Stimulated activated naive CD8-positive, alpha-beta T cell treated with anti-CD3 and anti-CD28 coated beads, Interleukin-15, amount 100 ng/mL, for 72 hours (primary cell): ENCODE measurements at regions not wholly inside any gene's neighbourhood (a gene's known extent, or its start where the extent isn't known, plus 50 kb on each side); places are given as distances from the start of the nearest gene placed in this dataset.

Experiments
- ATAC-seq: fragments of 150-1000 bp; cut with Tn5 transposase; 2 replicates; pipeline ENCODE4 v1.10.0; 2021; ENCODE audit warnings: mild to moderate bottlenecking, moderate library complexity
- DNase-seq, 2 donors: peaks; one replicate each; pipeline ENCODE4 v3.0.0; 2021 to 2022
- H3K27ac Mint-ChIP-seq, 2 donors: one replicate each; pipeline ENCODE4 v1.8.0; 2022; ENCODE audit warnings: mild to moderate bottlenecking in 2 of 2, mixed read lengths in 2 of 2, moderate library complexity in 2 of 2
- H3K27me3 Mint-ChIP-seq: one replicate; pipeline ENCODE4 v1.8.0; 2022; ENCODE audit warnings: mixed read lengths
- H3K4me1 Mint-ChIP-seq: one replicate; pipeline ENCODE4 v1.8.0; 2022; ENCODE audit warnings: mild to moderate bottlenecking, mixed read lengths
- H3K4me3 Mint-ChIP-seq, 2 donors: one replicate each; pipeline ENCODE4 v1.8.0; 2022; ENCODE audit warnings: mild to moderate bottlenecking in 2 of 2, mixed read lengths in 2 of 2, moderate library complexity in 1 of 2
- H3K9me3 Mint-ChIP-seq, 2 donors: one replicate each; pipeline ENCODE4 v1.8.0; 2022; ENCODE audit warnings: mixed read lengths in 2 of 2

- Mint-ChIP-seq H3K27me3 (no peaks in the 10 kb centered on the region), H3K4me3 (no peak overlapping the region), H3K9me3 (peaks cover 0 to 13% of the 10 kb centered on the region in 2 donors), H3K4me1 (no peaks in the 10 kb centered on the region), H3K27ac (no peak overlapping the region)
- DNase-seq = no peak
- no peak for ATAC-seq
Observed at GRCh38 chr10:81040031-81040430, 502.3 kb downstream of the SH2D4B start.

- Mint-ChIP-seq H3K27ac (no peak overlapping the region), H3K4me1 (no peaks in the 10 kb centered on the region), H3K27me3 (no peaks in the 10 kb centered on the region), H3K9me3 (peaks cover 0 to 4% of the 10 kb centered on the region in 2 donors), H3K4me3 (no peak overlapping the region)
- ATAC-seq (no peak), DNase-seq (no peak)
Observed at GRCh38 chr10:81040940-81041339, 503.2 kb downstream of the SH2D4B start.

- no peak overlapping the region for H3K27ac Mint-ChIP-seq
- no peak overlapping the region for H3K4me3 Mint-ChIP-seq
- no peaks in the 10 kb centered on the region for H3K9me3 Mint-ChIP-seq
- no peaks in the 10 kb centered on the region for H3K4me1 Mint-ChIP-seq
- ATAC-seq (no peak), DNase-seq (no peak)
- no peaks in the 10 kb centered on the region for H3K27me3 Mint-ChIP-seq
Observed at GRCh38 chr10:81042647-81043046, 504.9 kb downstream of the SH2D4B start.

DNA sequence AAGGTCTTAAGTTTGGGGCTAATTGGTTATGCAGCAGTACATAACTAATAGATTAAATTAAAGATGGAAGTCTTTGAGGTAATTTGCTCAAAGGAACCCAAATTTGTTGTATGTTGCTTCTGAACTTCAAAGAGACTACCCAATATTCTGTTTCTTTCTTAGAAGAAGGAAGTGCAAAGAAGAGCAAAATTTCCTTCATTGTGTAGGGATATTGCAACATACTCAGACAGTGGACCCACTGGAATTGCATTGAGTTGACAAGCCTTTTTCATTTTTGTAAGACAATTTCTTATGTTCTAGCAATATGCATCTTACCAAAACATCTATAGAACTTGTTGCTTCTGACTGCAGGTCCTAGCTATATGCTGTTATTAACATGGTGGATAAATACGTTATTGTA lies 527.8 kb downstream of the SH2D4B start:
- H3K4me3 Mint-ChIP-seq = no peak overlapping the region
- DNase-seq = no peak
- ATAC-seq = no peak
- no peak overlapping the region for H3K27ac Mint-ChIP-seq
- no peaks in the 10 kb centered on the region for H3K4me1 Mint-ChIP-seq
- no peaks in the 10 kb centered on the region for H3K9me3 Mint-ChIP-seq
- H3K27me3 Mint-ChIP-seq = no peaks in the 10 kb centered on the region

DNA sequence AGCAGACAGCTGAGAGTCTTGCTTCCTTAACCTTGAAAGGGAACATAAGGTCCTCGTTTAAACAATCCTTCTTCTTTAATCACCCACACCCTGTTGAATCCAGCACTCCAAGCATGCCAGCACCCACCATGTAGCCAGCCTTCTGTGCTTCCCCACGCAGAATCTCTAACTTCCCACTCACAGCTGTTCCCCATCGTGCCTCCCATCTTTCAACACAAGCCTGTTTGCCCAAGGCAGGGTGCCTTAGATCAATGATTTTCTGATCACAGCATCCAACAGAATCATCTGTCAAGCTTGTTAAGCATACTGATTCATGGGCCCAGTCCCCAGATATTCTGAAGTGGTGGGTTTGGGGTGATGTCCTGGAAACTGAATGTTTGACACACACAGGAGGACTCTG lies 530.8 kb downstream of the SH2D4B start:
- no peak overlapping the region for H3K4me3 Mint-ChIP-seq
- ATAC-seq (no peak), DNase-seq (no peak)
- no peak overlapping the region for H3K27ac Mint-ChIP-seq
- no peaks in the 10 kb centered on the region for H3K4me1 Mint-ChIP-seq
- H3K9me3 Mint-ChIP-seq = peaks cover 0 to 4% of the 10 kb centered on the region in 2 donors
- H3K27me3 Mint-ChIP-seq = no peaks in the 10 kb centered on the region

- no peak for ATAC-seq
- peaks cover 0 to 4% of the 10 kb centered on the region in 2 donors for H3K9me3 Mint-ChIP-seq
- no peak overlapping the region for H3K4me3 Mint-ChIP-seq
- no peak for DNase-seq
- no peaks in the 10 kb centered on the region for H3K4me1 Mint-ChIP-seq
- H3K27ac Mint-ChIP-seq = no peak overlapping the region
- H3K27me3 Mint-ChIP-seq = no peaks in the 10 kb centered on the region
Observed at GRCh38 chr10:81071087-81071796, 533.5 kb downstream of the SH2D4B start.

GRCh38 chr10:81073155-81073554 lies 535.5 kb downstream of the SH2D4B start:
- no peak for DNase-seq
- ATAC-seq = no peak
- no peak overlapping the region for H3K4me3 Mint-ChIP-seq
- no peaks in the 10 kb centered on the region for H3K4me1 Mint-ChIP-seq
- H3K9me3 Mint-ChIP-seq = peaks cover 0 to 4% of the 10 kb centered on the region in 2 donors
- no peaks in the 10 kb centered on the region for H3K27me3 Mint-ChIP-seq
- no peak overlapping the region for H3K27ac Mint-ChIP-seq

GRCh38 chr10:81081887-81082620 lies 544.4 kb downstream of the SH2D4B start:
- Mint-ChIP-seq H3K27me3 (no peaks in the 10 kb centered on the region), H3K4me1 (no peaks in the 10 kb centered on the region), H3K27ac (no peak overlapping the region), H3K9me3 (no peaks in the 10 kb centered on the region), H3K4me3 (no peak overlapping the region)
- ATAC-seq (no peak), DNase-seq (no peak)

- no peak for ATAC-seq
- Mint-ChIP-seq H3K27ac (no peak overlapping the region), H3K4me1 (no peaks in the 10 kb centered on the region), H3K4me3 (no peak overlapping the region), H3K9me3 (peaks cover 0 to 3% of the 10 kb centered on the region in 2 donors), H3K27me3 (no peaks in the 10 kb centered on the region)
- DNase-seq = no peak
Observed at GRCh38 chr10:81082621-81083376, 545.1 kb downstream of the SH2D4B start.

DNA sequence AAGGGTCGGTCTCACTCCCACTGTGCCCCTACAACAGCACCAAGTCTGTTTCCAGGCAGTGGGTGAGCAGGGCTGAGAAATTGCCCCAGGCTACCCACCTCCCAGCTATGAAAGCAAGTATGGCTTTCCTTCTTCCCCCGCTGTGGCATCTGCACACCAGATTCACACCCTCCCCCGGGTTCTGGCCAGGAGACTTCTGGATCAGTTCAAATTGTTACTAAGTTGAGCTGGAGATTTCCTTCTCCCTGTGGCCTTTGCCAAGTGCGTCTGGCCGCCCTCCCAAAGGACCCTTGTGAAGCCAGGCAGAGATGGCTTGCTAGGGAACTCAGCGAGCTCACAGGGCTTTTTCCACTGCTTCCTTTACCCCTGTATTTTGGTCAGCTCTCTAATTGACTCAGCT lies 555.4 kb downstream of the SH2D4B start:
- H3K4me1 Mint-ChIP-seq = no peaks in the 10 kb centered on the region
- peaks cover 0 to 2% of the 10 kb centered on the region in 2 donors for H3K9me3 Mint-ChIP-seq
- no peak for DNase-seq
- peaks cover 9% of the 10 kb centered on the region for H3K27me3 Mint-ChIP-seq
- no peak overlapping the region for H3K4me3 Mint-ChIP-seq
- ATAC-seq = no peak
- H3K27ac Mint-ChIP-seq = no peak overlapping the region

GRCh38 chr10:81095238-81095637 lies 557.5 kb downstream of the SH2D4B start:
- Mint-ChIP-seq H3K27ac (no peak overlapping the region), H3K4me3 (no peak overlapping the region), H3K9me3 (no peaks in the 10 kb centered on the region), H3K27me3 (peaks cover 9% of the 10 kb centered on the region), H3K4me1 (no peaks in the 10 kb centered on the region)
- ATAC-seq = no peak
- no peak for DNase-seq

DNA sequence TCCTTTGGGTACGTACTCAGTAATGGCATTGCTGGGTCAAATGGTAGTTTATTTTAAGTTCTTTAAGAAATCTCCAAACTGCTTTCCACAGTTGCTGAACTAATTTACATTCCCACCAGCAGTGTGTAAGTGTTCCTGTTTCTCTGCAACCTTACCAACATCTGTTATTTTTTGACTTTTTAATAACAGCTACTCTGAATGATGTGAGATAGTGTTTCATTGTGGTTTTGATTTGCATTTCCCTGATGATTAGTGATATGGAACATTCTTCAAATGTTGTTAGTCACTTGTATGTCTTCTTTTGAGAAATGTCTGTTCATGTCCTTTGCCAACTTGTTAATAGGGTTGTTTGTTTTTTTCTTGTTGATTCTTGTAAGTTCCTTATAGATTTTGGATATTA lies 558.9 kb downstream of the SH2D4B start:
- no peak for DNase-seq
- Mint-ChIP-seq H3K27me3 (peaks cover 9% of the 10 kb centered on the region), H3K27ac (no peak overlapping the region), H3K9me3 (no peaks in the 10 kb centered on the region), H3K4me3 (no peak overlapping the region), H3K4me1 (no peaks in the 10 kb centered on the region)
- no peak for ATAC-seq

DNA sequence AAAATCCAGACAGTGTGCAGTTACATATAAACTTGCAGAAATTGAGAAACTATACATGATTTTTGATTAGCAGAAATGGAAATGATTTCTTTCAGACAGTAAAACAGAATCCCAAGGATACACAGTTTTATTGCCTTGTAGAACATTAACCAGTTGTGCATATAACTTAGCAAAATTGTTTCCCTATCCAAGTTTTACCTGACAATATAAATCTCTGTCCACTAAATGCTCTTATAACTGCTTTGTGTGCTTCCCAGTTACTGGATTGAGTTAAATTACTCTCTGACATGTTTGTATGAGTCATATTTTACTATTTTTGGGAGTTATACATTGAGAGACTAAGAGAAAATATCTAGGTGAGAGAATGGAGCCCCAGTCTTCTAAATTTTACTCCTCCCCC lies 563.4 kb downstream of the SH2D4B start:
- DNase-seq = no peak
- Mint-ChIP-seq H3K4me1 (no peaks in the 10 kb centered on the region), H3K27ac (no peak overlapping the region), H3K9me3 (no peaks in the 10 kb centered on the region), H3K4me3 (no peak overlapping the region), H3K27me3 (no peaks in the 10 kb centered on the region)
- no peak for ATAC-seq

DNA sequence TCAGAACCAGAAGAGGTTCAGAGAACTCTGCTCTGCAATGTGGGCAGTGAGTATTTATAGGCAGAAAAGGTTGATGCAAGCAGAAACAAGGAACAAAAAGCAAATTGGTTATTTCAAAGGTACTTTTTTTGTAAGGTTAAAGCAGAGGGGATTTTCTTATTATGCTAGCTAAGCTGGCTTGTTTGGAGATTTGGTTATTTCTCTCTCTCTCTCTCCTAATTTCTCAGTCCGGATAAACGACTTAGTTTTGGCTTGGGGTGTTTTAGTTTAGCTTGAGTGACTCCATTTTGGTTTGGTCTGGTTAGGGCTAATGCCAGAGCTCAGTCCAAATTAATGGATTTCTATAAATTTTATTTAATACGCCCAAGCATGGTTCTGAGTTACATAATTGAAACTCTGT lies 566.8 kb downstream of the SH2D4B start:
- Mint-ChIP-seq H3K9me3 (no peaks in the 10 kb centered on the region), H3K27ac (no peak overlapping the region), H3K4me1 (no peaks in the 10 kb centered on the region), H3K4me3 (no peak overlapping the region), H3K27me3 (no peaks in the 10 kb centered on the region)
- DNase-seq (no peak), ATAC-seq (no peak)

DNA sequence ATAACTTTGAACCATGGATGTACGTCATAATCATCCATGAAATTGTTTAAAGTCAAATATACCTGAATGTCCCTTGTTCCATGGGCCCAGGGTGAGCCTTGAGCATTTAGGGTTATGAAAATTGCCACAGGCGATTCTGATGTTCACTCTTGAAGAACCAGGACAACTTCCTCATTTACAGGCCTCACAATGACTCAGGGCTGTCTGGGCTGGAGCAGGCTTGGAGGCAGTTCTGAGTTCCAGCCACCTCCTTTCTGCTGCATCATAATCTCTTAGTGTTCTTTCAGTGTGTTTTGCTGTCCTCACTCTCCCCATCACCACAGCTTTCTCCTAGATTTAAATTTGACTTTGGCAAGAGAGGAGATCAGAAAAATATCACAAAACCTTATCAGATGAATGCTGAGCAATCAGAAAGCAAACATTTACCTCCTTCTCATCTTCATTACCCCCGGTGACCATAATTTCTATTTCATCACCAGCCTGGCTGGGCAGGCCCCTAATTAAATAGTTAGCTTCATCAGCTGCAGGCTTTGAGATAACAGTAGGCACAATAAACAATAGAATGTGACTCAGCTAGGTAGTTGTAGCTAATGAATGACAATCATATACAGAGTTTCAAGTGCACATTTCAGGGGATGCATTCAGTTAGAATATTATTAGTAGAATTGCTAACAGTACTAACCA lies 571.0 kb downstream of the SH2D4B start:
- H3K9me3 Mint-ChIP-seq = no peaks in the 10 kb centered on the region
- H3K4me1 Mint-ChIP-seq = no peaks in the 10 kb centered on the region
- H3K4me3 Mint-ChIP-seq = no peak overlapping the region
- ATAC-seq (no peak), DNase-seq (no peak)
- no peak overlapping the region for H3K27ac Mint-ChIP-seq
- H3K27me3 Mint-ChIP-seq = no peaks in the 10 kb centered on the region
